Esophagus squamous epithelium (tissue), 5 donors: ENCODE measurements at regions not wholly inside any gene's neighbourhood (a gene's known extent, or its start where the extent isn't known, plus 50 kb on each side); places are given as distances from the start of the nearest gene placed in this dataset.

Source experiments
- DNase-seq: peaks from one replicate; lab custom pipeline; 2025; lab: John Stamatoyannopoulos, UW
- H3K27ac ChIP-seq, 4 donors: fragments of 200-600 bp; sonication (generic); one replicate each; pipeline ENCODE4 v1.5.1; 2016 to 2019; ENCODE audit warnings: mild to moderate bottlenecking in 1 of 4
- H3K27me3 ChIP-seq, 4 donors: fragments of 200-600 bp; sonication (generic); 1 replicate in 3 of 4; 2 replicates in 1 of 4; pipeline versions ENCODE4 v1.5.1 to v1.6.0; 2017 to 2021; ENCODE audit warnings: antibody characterized with exemption in 1 of 4
- H3K36me3 ChIP-seq, 3 donors: fragments of 200-600 bp; sonication (generic); one replicate each; pipeline ENCODE4 v1.5.1; 2016 to 2019
- H3K4me1 ChIP-seq, 3 donors: fragments of 200-600 bp; sonication (generic); one replicate each; pipeline ENCODE4 v1.5.1; 2017 to 2019
- H3K4me3 ChIP-seq, 4 donors: fragments of 200-600 bp; sonication (generic); 1 replicate in 3 of 4; 2 replicates in 1 of 4; pipeline ENCODE4 v1.5.1; 2016 to 2019; ENCODE audit warnings: mild to moderate bottlenecking in 2 of 4, moderate library complexity in 1 of 4
- H3K9me3 ChIP-seq, 3 donors: fragments of 200-600 bp; sonication (generic); one replicate each; pipeline ENCODE4 v1.5.1; 2016 to 2019
- POLR2A ChIP-seq, 4 donors: fragments of 450-650 bp; IDR thresholded peaks; one replicate each; pipeline ENCODE4 v1.6.1; 2017; ENCODE audit warnings: antibody characterized with exemption in 4 of 4, mild to moderate bottlenecking in 4 of 4, moderate library complexity in 3 of 4
- WGBS, 2 donors: methylation state at CpG; one replicate each; pipeline ENCODE4 v1.1.5; 2018; 5-methylcytosine and 5-hydroxymethylcytosine counted together
- intact Hi-C: fragments of 100-400 bp; cut with DNase I; formaldehyde crosslinking; loops from one replicate; pipeline ENCODE4 v1.15.0; 2022
- TF ChIP-seq, protein P1 (sequence below), 6 experiments: fragments of 450-650 bp in 4 of 6; fragments of 200-600 bp in 2 of 6; sonication (generic) in 2 of 6; IDR thresholded peaks; one replicate each; pipeline ENCODE4 v1.5.1; 2016 to 2019; ENCODE audit warnings: antibody characterized with exemption in 6 of 6, mild to moderate bottlenecking in 4 of 6, moderate library complexity in 4 of 6
- donor health status: DM: yes; HTN: yes; CAD: no.

DNA sequence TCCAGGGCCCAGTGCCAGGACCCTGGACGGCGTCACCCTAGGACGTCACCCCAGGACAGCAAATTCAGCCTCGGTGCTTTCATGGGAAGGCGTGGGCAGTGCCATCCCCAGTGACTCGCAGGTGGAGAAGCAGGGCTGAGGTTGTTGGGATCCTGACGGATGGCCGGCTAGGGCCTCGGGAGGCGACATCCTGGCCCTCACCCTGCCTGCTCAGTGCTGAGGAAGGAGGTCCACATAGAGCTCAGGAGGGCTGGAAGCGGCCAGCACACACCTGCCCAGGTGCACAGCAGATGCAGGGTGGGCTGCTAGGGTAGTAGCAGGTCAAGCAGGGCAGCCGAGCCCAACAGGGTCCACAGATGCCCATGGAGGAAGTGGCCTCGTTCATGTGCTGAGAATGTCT, 482.0 kb upstream of the SALL3 start:
- no peak for TF ChIP-seq POLR2A (IDR thresholded peaks at IDR 0.05)
- TF ChIP-seq, protein P1, sequence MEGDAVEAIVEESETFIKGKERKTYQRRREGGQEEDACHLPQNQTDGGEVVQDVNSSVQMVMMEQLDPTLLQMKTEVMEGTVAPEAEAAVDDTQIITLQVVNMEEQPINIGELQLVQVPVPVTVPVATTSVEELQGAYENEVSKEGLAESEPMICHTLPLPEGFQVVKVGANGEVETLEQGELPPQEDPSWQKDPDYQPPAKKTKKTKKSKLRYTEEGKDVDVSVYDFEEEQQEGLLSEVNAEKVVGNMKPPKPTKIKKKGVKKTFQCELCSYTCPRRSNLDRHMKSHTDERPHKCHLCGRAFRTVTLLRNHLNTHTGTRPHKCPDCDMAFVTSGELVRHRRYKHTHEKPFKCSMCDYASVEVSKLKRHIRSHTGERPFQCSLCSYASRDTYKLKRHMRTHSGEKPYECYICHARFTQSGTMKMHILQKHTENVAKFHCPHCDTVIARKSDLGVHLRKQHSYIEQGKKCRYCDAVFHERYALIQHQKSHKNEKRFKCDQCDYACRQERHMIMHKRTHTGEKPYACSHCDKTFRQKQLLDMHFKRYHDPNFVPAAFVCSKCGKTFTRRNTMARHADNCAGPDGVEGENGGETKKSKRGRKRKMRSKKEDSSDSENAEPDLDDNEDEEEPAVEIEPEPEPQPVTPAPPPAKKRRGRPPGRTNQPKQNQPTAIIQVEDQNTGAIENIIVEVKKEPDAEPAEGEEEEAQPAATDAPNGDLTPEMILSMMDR (IDR thresholded peaks at IDR 0.05): no peak
- 40% methylated on average over 3 of the region's 13 CpGs; no CpG with 5 or more reads in 1 of the 2 donors for whole genome bisulfite sequencing, 2 donors
- intact Hi-C loops: no loop called here
- Histone ChIP-seq H3K9me3 (no peaks in the 10 kb centered on the region), H3K27ac (no peak overlapping the region), H3K27me3 (peaks cover 0 to 6% (median 0%) of the 10 kb centered on the region in 4 donors), H3K4me3 (no peak overlapping the region), H3K36me3 (no peaks in the 10 kb centered on the region), H3K4me1 (no peaks in the 10 kb centered on the region)
- DNase-seq: no peak

DNA sequence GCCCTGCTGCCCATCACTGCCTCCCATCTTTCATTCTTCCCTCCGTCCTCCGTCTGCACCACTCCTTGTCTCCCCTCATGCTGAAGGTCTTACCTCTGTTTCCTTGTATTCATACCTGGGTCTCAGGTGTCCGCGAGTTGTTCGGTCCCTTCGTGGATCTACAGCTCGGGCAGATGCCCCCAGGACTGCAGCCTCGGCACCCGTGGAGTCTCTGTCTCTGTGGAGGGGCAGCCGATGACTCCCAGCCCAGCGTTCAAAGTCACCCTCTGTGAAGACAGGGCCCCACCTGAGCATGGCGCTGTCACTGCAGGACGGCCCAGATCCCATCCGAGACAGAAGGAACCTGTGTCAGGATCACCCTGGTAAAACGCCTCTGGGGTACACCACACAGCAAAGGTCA, 480.0 kb upstream of the SALL3 start:
- H3K36me3 ChIP-seq: no peaks in the 10 kb centered on the region
- H3K9me3 ChIP-seq: no peaks in the 10 kb centered on the region
- no peak overlapping the region for H3K4me3 ChIP-seq
- TF ChIP-seq, protein P1 (IDR thresholded peaks at IDR 0.05): no peak
- no peak for TF ChIP-seq POLR2A (IDR thresholded peaks at IDR 0.05)
- DNase-seq: no peak
- 84 to 91% methylated on average over 5 to 9 of the region's 15 CpGs for whole genome bisulfite sequencing, 2 donors
- H3K27me3 ChIP-seq: peaks cover 0 to 6% (median 0%) of the 10 kb centered on the region in 4 donors
- no peak overlapping the region for H3K27ac ChIP-seq
- no peaks in the 10 kb centered on the region for H3K4me1 ChIP-seq
- intact Hi-C loops: no loop called here

DNA sequence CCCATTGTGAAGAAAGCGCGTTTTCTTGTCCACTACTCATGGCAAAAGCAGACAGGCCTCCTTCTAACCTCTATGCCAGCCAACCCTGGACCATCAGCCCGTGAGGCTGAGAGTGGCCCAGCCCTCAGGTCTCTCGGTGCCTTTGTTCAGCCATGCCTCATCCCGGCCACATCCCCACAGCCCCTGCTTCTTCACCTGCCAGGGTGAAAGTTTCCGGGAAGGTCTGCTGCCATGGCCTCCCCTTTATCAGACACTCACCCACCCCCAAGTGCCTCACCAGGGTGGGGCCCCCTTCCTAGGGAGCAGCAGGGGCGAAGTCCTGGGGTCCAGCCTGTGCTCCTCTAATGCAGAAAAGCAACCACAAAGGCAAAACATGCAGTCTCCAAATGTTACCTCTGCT, 478.4 kb upstream of the SALL3 start:
- no peak overlapping the region for H3K27ac ChIP-seq
- DNase-seq: no peak
- no peaks in the 10 kb centered on the region for H3K36me3 ChIP-seq
- H3K9me3 ChIP-seq: no peaks in the 10 kb centered on the region
- 91% methylated on average over 6 of the region's 7 CpGs; no CpG with 5 or more reads in 1 of the 2 donors for WGBS, 2 donors
- no peak for TF ChIP-seq POLR2A (IDR thresholded peaks at IDR 0.05)
- no peaks in the 10 kb centered on the region for H3K4me1 ChIP-seq
- peaks cover 0 to 15% (median 0%) of the 10 kb centered on the region in 4 donors for H3K27me3 ChIP-seq
- no peak overlapping the region for H3K4me3 ChIP-seq
- intact Hi-C loops: no loop called here

DNA sequence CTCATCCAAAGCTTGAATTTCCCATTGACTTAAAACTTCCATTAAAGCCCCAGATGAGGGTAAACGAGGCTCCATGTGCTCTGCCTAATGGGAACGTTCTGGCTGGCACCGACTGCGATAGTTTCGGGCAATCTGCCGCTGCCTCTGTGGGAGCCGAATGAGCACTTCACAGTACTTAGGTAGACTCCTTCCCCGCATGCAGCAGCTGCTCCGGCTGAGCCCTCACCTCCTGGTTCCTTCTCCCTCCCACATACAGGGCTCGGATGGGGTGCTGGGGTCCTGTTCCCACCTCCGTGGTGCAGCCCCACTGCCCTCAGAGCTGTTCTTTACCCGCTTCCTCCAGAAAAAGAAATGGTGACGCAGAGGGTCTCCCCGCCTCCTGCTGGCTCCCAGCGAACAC, 476.5 kb upstream of the SALL3 start:
- Histone ChIP-seq H3K9me3 (no peaks in the 10 kb centered on the region), H3K36me3 (no peaks in the 10 kb centered on the region), H3K27ac (no peak overlapping the region), H3K4me3 (no peak overlapping the region), H3K4me1 (no peaks in the 10 kb centered on the region), H3K27me3 (peaks cover 0 to 9% (median 0%) of the 10 kb centered on the region in 4 donors)
- 98 to 100% methylated on average over 2 to 7 of the region's 15 CpGs for WGBS, 2 donors
- DNase-seq: no peak
- TF ChIP-seq, protein P1 (IDR thresholded peaks at IDR 0.05): no peak
- no peak for TF ChIP-seq POLR2A (IDR thresholded peaks at IDR 0.05)
- intact Hi-C loops: no loop called here

DNA sequence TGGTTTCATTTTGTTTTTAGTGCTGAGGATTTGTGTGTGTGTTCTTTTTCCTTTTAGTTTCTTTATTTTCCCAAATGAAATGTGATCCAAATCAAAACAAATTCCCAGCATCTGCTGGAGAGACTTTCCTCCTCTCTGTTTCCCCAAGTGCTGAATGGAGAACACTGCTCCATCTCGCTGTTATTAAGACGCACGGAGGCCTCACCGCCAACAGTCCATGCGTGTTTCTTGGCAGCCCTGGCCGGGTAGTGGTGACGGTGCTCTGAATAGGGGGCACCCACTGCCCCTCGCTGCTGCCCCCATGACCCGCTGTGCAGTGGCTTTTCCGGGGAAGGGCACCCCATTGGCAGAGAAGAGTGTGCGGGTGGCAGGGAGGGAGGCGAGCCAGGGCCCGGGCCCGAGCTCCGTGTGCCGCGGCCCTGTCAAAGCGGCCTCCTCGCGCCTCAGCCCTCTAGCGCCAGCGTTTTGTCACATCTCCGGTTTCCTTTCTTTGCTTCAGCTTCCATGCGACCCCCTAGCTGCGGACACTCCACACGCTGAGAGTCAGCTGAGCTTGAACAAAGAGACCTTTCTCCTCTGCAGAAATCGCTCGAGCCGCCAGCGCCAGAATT, 473.7 kb upstream of the SALL3 start:
- H3K4me3 ChIP-seq: peak overlapping the region in 1 of 4 donors; percentile 6
- H3K36me3 ChIP-seq: no peaks in the 10 kb centered on the region
- 71 to 87% methylated on average over 27 to 29 of the region's 30 CpGs for WGBS, 2 donors
- intact Hi-C loops: no loop called here
- DNase-seq: no peak
- TF ChIP-seq, protein P1 (IDR thresholded peaks at IDR 0.05): no peak
- TF ChIP-seq POLR2A (IDR thresholded peaks at IDR 0.05): no peak
- peaks cover 0 to 13% (median 0%) of the 10 kb centered on the region in 4 donors for H3K27me3 ChIP-seq
- H3K27ac ChIP-seq: no peak overlapping the region
- no peaks in the 10 kb centered on the region for H3K9me3 ChIP-seq
- H3K4me1 ChIP-seq: no peaks in the 10 kb centered on the region
